SKM-1 (cell line): ENCODE measurements at regions not wholly inside any gene's neighbourhood (a gene's known extent, or its start where the extent isn't known, plus 50 kb on each side); places are given as distances from the start of the nearest gene placed in this dataset.
"Not testable (repeated sequence)": the region's sequence is repeated elsewhere in the genome, so short reads cannot be mapped to it uniquely, and the experiment has no call there.

Source experiments
- DNase-seq: peaks from one replicate; lab custom pipeline; 2025; ENCODE audit not compliant: unreplicated experiment; lab: John Stamatoyannopoulos, UW

DNA sequence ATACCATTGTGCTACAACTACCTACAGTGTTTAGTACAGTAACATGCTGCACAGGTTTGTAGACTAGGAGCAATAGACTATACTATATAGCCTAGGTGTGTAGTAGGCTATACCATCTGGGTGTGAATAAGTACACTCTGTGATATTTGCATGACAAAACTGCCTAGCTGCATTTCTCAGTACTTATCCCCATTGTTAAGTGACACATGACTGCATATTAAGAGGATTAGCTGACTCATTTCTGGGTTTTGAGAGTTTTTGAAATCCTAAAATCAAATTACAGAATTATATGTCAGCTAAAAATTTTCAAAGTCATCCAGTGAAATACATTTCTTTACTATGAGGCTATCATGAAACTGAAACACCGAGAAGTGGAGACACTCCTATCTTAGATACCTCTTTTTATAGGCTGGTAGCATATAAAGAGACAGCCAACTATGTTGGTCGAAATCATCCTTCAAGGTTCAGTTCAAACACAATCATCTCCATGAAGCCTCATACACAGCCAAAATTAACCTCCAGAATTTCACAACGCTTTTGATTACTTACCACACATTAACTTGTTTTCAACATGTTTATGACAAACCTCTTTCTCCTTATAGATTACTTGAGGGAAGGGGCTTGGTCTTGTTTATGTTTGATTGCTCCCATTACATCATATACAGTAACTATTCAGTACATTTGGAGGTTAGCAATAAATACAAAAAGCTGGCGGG is 89.8 kb upstream of the ANK3 start:
- DNase-seq: no peak

- DNase-seq: no peak
These were observed 86.8 kb upstream of the ANK3 start for GRCh38 chr10:60476451-60476850.

DNA sequence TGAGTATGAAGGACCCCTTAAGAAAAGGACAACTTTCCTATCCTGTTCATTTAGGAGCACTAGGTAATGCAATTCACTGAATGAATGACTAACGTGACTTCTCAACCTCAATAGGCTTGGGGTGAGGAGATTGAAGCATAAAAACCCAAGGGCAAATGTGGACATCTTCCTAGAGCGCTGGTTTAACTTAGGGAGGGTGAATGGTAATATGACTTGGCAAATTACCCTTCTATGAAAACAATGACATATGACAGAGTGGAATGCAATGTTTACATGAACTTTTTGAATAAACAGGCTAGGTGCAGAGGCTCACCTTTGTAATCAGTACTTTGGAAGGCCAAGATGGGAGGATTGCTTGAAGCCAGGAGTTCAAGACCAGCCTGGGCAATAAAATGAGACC is 83.9 kb upstream of the ANK3 start:
- no peak for DNase-seq

DNA sequence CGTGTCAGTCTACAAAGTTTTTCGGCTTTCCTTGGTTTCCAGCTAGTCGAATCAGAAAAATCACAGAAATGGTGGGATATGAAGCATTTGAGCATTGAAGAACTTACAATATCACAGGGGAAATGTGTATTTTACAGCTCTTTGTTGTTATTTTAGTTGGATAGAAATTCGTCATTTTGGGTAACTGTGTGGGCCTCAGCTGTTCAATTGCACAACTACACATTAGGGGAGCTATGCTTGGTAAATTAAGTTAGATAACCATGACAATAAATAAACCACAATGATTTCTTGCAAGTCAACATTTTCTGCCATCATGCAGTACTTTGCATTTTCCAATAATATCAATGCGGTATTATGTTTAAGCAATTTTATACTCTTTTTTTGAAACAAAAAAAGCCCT is 80.4 kb upstream of the ANK3 start:
- no peak for DNase-seq

DNA sequence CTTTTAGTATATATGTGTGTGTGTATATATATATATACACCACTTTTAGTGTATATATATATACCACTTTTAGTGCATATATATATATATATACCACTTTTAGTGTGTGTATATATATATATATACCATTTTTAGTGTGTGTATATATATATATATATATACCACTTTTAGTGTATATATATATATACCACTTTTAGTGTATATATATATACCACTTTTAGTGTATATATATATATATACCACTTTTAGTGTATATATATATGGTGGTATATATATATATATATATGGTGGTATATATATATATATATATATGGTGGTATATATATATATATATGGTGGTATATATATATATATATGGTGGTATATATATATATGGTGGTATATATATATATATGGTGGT is 79.5 kb upstream of the ANK3 start:
- DNase-seq: not testable (repeated sequence)

GRCh38 chr10:60467202-60467546 is 77.5 kb upstream of the ANK3 start:
- no peak for DNase-seq

DNA sequence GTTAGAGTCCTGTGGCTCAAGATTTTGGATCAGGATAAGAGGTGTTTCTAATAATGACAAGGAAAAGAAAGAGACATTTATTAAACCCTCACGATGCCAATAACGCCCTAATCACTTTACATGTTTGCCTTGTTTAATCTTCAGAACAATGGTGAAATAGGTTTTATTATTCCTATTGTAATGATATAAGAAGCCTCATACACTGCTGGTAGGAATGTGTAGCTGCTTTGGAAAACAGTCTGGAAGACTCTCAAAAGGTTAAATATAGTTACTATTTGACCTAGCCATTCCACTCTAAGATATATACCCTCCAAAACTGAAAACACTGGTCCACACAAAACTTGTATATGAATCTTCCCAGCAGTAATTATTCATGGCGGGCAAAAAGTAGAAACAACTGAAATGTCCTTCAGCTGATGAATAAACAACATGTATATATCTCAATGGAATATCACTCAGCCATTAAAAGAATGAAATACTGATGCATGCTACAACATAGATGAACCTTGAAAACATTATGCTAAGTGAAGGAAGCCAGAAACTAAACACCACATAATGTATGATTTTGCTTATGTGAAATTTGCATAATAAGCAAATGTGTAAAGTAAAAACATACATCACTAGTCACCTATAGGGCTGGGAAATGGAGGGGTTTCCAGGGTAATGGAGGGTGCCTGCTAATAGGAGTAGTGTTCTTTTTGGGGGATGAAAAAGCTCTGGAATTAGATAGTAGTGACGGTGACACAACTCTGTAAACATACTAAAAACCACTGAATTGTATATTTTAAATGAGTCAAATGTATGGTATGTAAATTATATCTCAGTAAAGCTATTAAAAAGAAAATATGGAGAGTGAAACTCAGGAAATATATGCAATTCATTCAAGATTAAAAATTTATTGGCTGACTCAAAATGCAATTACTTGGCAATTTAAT is 76.9 kb upstream of the ANK3 start:
- no peak for DNase-seq

DNA sequence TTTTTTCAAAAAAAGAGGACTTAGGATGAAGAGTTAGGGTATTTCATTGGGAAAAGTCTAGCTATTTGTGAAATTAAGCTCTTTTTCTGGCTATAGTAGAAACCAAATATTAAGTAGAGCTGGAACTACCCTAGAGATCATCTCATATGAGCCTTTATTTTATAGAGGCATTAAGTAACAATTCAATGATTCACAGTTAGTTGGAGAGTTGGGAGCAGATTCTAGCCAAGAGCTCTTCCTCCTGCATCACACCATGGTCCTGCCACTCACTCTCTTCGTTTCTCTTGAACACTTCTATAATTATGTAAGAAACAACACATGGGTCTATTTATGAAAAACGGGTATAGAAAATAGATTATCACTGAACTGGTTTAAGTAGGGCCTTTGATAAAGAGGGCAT is 76.1 kb upstream of the ANK3 start:
- no peak for DNase-seq

DNA sequence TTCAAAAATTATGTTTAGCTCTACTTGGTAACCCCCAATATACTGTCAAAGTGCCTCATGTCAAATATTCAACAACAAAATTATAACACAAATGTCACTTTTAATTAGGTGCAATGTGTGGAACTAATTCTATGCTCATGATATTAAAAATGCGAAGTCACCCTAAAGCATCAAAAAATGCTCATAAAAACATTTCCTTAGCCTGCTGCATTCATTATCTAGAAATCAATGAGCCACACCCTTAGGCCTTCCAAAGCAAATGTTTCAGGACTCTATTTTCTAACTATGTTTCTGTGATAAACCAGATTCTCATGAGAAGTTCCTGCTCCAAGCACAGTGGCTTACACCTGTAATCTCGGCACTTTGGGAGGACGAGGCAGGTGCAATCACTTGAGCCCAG is 75.0 kb upstream of the ANK3 start:
- no peak for DNase-seq

DNA sequence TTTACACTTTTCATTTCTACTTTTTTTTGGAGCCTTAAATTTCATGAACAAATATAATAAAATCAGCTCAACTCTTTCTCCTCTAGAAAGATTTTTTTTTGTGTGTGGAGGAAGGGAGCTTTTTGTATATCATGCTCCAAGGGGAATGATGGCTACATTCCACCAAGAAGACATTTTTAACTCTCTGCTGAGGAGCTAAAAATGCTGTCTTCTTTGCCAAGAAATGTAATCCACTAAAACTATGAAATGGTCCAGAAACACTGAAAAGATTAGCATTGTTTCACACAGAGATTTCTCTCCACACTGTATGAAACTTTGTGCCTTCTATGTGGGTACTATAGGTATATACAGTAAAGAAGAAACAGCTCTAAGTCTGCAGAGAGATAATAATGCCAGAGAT is 74.1 kb upstream of the ANK3 start:
- no peak for DNase-seq

DNA sequence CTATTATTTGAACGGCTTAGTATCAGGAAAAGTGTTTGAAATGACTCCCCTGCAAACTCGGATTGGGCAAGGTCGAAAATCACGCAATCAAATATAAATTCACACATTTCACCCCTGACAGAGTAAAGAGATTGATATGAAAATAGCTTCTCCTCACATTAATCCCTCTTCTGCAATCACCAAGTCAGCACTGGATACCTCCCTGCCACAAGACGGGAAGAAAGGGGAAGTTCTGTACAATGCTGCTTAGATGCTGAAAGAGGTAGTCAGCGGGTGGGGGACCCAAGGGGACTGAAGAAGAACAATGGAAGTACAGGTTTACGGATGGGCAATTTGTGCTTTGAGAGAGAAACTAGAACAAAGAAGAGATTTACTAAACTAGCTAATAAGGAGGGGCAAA is 72.0 kb upstream of the ANK3 start:
- DNase-seq: peak; percentile 73

DNA sequence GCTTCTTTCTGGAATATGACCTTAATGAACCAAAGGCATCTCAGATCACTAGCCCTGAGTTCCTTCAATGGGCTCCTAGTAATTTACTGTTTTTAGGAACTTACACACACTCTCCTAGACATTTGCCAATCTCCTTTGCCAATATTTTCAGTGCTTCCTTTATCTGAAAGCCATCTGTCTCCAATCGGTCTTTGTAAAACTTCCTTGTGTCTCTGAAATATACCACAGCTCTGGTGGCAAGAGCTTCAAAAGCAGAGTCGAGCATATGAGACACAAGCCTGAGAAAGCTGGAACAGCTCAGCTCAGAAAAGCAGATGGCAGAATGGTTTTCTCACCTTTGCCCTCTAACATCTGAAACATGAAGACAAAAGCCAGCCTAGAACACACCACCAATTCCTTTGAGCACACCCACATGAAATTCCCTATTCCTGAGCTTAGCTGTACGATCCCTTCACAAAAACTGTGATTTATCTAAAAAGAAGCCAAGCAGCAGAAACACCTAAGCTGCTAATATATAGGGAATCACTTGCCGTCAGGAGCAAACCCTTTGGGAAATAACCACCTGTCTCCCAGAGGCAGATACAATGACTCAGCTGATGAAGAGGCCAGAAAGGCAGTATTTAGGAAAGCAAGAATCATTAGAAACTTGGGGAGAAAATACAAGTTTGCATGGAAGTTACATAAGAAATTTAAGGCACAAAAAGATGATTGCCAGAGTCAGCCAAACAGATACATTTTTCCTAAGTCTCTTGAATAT is 70.2 kb upstream of the ANK3 start:
- DNase-seq: no peak

DNA sequence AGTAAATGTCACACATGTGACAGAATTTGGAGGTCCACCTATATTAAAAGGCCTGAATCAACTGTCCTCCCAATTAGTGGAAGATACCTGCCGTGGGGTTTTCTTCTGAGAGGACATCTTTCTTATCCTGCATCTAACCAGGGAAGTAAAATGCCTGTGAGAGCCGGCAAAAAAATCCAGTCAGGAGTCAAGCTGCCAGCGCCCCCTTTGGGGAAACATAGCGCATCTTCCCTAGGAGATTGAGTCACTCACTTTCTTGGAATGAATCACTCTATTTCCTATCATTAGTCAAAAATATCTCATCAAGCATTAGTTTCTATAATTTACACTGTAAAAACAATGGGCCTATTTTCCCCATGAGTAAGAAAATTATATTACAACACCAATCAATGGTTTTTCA is 66.4 kb upstream of the ANK3 start:
- DNase-seq: no peak

- DNase-seq: no peak
These were observed 64.7 kb upstream of the ANK3 start for GRCh38 chr10:60454336-60454735.

- no peak for DNase-seq
These were observed 63.4 kb upstream of the ANK3 start for GRCh38 chr10:60453036-60453435.

GRCh38 chr10:60450291-60450690 is 60.6 kb upstream of the ANK3 start:
- DNase-seq: no peak

GRCh38 chr10:60448246-60448645 is 58.6 kb upstream of the ANK3 start:
- no peak for DNase-seq

DNA sequence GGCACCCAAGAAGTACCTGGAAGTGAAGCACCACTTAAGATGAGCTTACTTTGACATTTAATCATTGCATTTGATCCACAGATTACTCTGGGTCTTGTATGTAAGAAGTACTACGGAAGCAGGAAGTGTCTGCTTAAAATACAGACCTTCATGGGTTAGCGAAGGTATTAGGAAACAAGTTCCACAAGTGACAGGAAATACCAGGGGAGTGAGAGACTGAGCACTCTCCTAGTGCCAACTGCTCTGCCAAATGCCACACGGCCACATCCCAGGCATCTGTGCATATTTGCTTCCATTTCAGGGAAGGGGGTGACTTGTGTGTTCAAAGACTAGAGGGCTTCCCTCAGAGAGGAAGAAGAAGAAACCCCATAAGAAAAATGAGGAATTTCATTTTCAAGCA is 57.2 kb upstream of the ANK3 start:
- peak; percentile 43 for DNase-seq

- no peak for DNase-seq
These were observed 56.6 kb upstream of the ANK3 start for GRCh38 chr10:60446070-60446833.

GRCh38 chr10:60444494-60445064 is 54.9 kb upstream of the ANK3 start:
- DNase-seq: no peak

- DNase-seq: no peak
These were observed 53.7 kb upstream of the ANK3 start for GRCh38 chr10:60443346-60443745.
